Ovary (tissue), 7 donors: ENCODE measurements at regions not wholly inside any gene's neighbourhood (a gene's known extent, or its start where the extent isn't known, plus 50 kb on each side); places are given as distances from the start of the nearest gene placed in this dataset.
"Not testable (repeated sequence)": the region's sequence is repeated elsewhere in the genome, so short reads cannot be mapped to it uniquely, and the experiment has no call there.

Experiments used
- DNase-seq, 5 donors: peaks; one replicate each; pipeline ENCODE4 v3.0.0-alpha.2; 2019 to 2020
- H3K27ac ChIP-seq, 2 donors: fragments of 200-600 bp; one replicate each; pipeline versions ENCODE4 v1.5.1 to v1.8.0; 2019 to 2022
- H3K27me3 ChIP-seq: fragments of 200-600 bp; one replicate; pipeline ENCODE4 v1.8.0; 2022
- H3K36me3 ChIP-seq: fragments of 200-600 bp; sonication (generic); one replicate; pipeline ENCODE4 v1.5.1; 2019
- H3K4me1 ChIP-seq: one replicate; pipeline ENCODE4 v1.8.1; 2013; ENCODE audit warnings: mild to moderate bottlenecking, moderate library complexity; ENCODE audit not compliant: insufficient read depth
- H3K4me3 ChIP-seq: fragments of 200-600 bp; sonication (generic); one replicate; pipeline ENCODE4 v1.5.1; 2017
- H3K9me3 ChIP-seq, 2 donors: fragments of 200-600 bp in 1 of 2; sonication (generic) in 1 of 2; one replicate each; pipeline versions ENCODE4 v1.5.1 to v1.8.1; 2013 to 2019; ENCODE audit warnings: mild to moderate bottlenecking in 1 of 2, moderate library complexity in 1 of 2
- CTCF ChIP-seq, 3 donors: fragments of 450-650 bp in 2 of 3; fragments of 200-600 bp in 1 of 3; IDR thresholded peaks; one replicate each; pipeline versions ENCODE4 v1.5.1 to v1.8.0; 2016 to 2022; ENCODE audit warnings: antibody characterized with exemption in 3 of 3, mild to moderate bottlenecking in 1 of 3
- EP300 ChIP-seq: sonication (generic); formaldehyde crosslinking; IDR thresholded peaks from one replicate; pipeline ENCODE4 v1.6.1; 2017; ENCODE audit warnings: antibody characterized with exemption
- POLR2A ChIP-seq: fragments of 450-650 bp; IDR thresholded peaks from one replicate; pipeline ENCODE4 v1.6.1; 2017; ENCODE audit warnings: antibody characterized with exemption, mild to moderate bottlenecking, moderate library complexity
- WGBS, 3 donors: extraction: QIAGEN DNeasy Blood & Tissue Kit in 1 of 3; methylation state at CpG; one replicate each; pipeline versions ENCODE4 v1.1.5 to v1.1.7; 2013 to 2017; 5-methylcytosine and 5-hydroxymethylcytosine counted together
- intact Hi-C, 4 donors: fragments of 100-400 bp; cut with DNase I; formaldehyde crosslinking; loops; one replicate each; pipeline versions ENCODE4 v1.11.0 to v1.15.1; 2022 to 2023
- donor health status: DM: no; HTN: no; CAD: no; lungs with moderate emphysema.
- donor health status: DM: no; HTN: no; CAD: no.
- donor health status: Bipolar disorder and iron deficiency.
- donor health status: DM: no; HTN: no; CAD: no.
- donor health status: DM: yes; HTN: yes; CAD: no.

GRCh38 chr3:194884649-194885315 lies 199.1 kb downstream of the FAM43A start:
- TF ChIP-seq EP300, result no peak
- no peak for TF ChIP-seq CTCF (IDR thresholded peaks at IDR 0.05)
- Histone ChIP-seq H3K27ac (no peak overlapping the region), H3K4me3 (no peak overlapping the region), H3K27me3 (no peaks in the 10 kb centered on the region), H3K9me3 (no peaks in the 10 kb centered on the region), H3K4me1 (peaks cover 3% of the 10 kb centered on the region), H3K36me3 (no peaks in the 10 kb centered on the region)
- 82 to 91% (median 86%) methylated on average over 6 of the region's 6 CpGs for WGBS, 3 donors
- DNase-seq, result no peak
- intact Hi-C loops, result no loop called here

GRCh38 chr3:194885766-194886165 lies 200.1 kb downstream of the FAM43A start:
- Histone ChIP-seq H3K4me3 (no peak overlapping the region), H3K27me3 (no peaks in the 10 kb centered on the region), H3K9me3 (no peaks in the 10 kb centered on the region), H3K27ac (no peak overlapping the region), H3K4me1 (no peaks in the 10 kb centered on the region), H3K36me3 (no peaks in the 10 kb centered on the region)
- TF ChIP-seq CTCF (IDR thresholded peaks at IDR 0.05) (no peak), POLR2A (no peak), EP300 (no peak)
- 86 to 91% (median 86%) methylated on average over 2 of the region's 2 CpGs for WGBS, 3 donors
- DNase-seq, result no peak
- intact Hi-C loops, result no loop called here

GRCh38 chr3:194886836-194887235 lies 201.2 kb downstream of the FAM43A start:
- H3K9me3 ChIP-seq, result no peaks in the 10 kb centered on the region
- intact Hi-C loops, result no loop called here
- no peak for DNase-seq
- H3K4me1 ChIP-seq, result no peaks in the 10 kb centered on the region
- TF ChIP-seq CTCF (IDR thresholded peaks at IDR 0.05) (no peak), POLR2A (no peak), EP300 (no peak)
- no peaks in the 10 kb centered on the region for H3K36me3 ChIP-seq
- no peak overlapping the region for H3K4me3 ChIP-seq
- H3K27ac ChIP-seq, result no peak overlapping the region
- 99 to 100% (median 100%) methylated on average over 2 of the region's 2 CpGs for WGBS, 3 donors
- no peaks in the 10 kb centered on the region for H3K27me3 ChIP-seq

GRCh38 chr3:194888062-194888461 lies 202.4 kb downstream of the FAM43A start:
- H3K9me3 ChIP-seq, H3K36me3 ChIP-seq, DNase-seq, H3K27ac ChIP-seq, H3K4me1 ChIP-seq, H3K27me3 ChIP-seq, intact Hi-C loops, H3K4me3 ChIP-seq: not testable (repeated sequence)
- WGBS, 3 donors, result 64 to 94% (median 94%) methylated on average over 3 of the region's 3 CpGs

- no peaks in the 10 kb centered on the region for H3K9me3 ChIP-seq
- intact Hi-C loops, result no loop called here
- no peaks in the 10 kb centered on the region for H3K36me3 ChIP-seq
- no peak overlapping the region for H3K27ac ChIP-seq
- TF ChIP-seq POLR2A (no peak), CTCF (IDR thresholded peaks at IDR 0.05) (no peak), EP300 (no peak)
- DNase-seq, result no peak
- H3K27me3 ChIP-seq, result no peaks in the 10 kb centered on the region
- H3K4me1 ChIP-seq, result no peaks in the 10 kb centered on the region
- no peak overlapping the region for H3K4me3 ChIP-seq
- WGBS, 3 donors, result 86 to 91% (median 90%) methylated on average over 3 of the region's 3 CpGs
Observed at GRCh38 chr3:194888916-194889315, 203.2 kb downstream of the FAM43A start.
